ENCODE measurements at regions not wholly inside any gene's neighbourhood (a gene's known extent, or its start where the extent isn't known, plus 50 kb on each side); places are given as distances from the start of the nearest gene placed in this dataset.

DNA sequence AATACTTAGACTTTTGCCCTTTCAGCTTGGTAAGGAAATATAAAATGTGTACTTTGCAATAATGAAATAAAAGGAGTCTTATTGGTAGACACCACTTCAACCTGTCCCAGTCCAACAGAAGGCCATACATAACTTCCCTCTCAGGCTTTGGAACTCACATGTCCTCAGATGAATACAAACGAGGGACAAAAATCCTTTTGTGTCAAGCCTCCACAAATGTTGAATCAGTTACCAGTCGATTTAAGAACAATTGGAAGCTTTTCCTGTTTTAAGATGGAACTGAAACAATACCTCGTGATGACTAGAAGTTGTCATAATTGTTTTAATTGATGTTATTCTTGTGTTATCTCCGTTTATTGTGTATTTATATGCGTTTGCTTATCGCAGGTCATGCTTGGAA, 385.1 kb upstream of the POU3F3 start:
- Histone ChIP-seq H3K27ac (no peak overlapping the region), H3K36me3 (no peaks in the 10 kb centered on the region), H3K27me3 (0 out of 2 replicates have a peak, but pooled peaks cover 8% of the 10 kb centered on the region), H3K9me3 (replicated peaks) (no peaks in the 10 kb centered on the region), H3K4me1 (no peaks in the 10 kb centered on the region), H3K4me3 (no peak overlapping the region)
- DNase-seq = no peak

GRCh38 chr2:104472076-104472475, 381.8 kb upstream of the POU3F3 start:
- H3K27me3 ChIP-seq = 0 out of 2 replicates have a peak, but pooled peaks cover 2% of the 10 kb centered on the region

GRCh38 chr2:104473546-104473945, 380.4 kb upstream of the POU3F3 start:
- Histone ChIP-seq H3K36me3 (no peaks in the 10 kb centered on the region), H3K27me3 (no peaks in the 10 kb centered on the region), H3K4me1 (no peaks in the 10 kb centered on the region), H3K27ac (no peak overlapping the region), H3K4me3 (no peak overlapping the region), H3K9me3 (replicated peaks) (no peaks in the 10 kb centered on the region)
- no peak for DNase-seq

More at GRCh38 chr2:104472076-104472475, 381.8 kb upstream of the POU3F3 start:
- no peaks in the 10 kb centered on the region for H3K9me3 ChIP-seq (replicated peaks)
- no peaks in the 10 kb centered on the region for H3K36me3 ChIP-seq
- DNase-seq = no peak
- H3K27ac ChIP-seq = no peak overlapping the region
- H3K4me3 ChIP-seq = no peak overlapping the region
- H3K4me1 ChIP-seq = no peaks in the 10 kb centered on the region

- H3K4me3 ChIP-seq = no peak overlapping the region
- H3K27me3 ChIP-seq = no peaks in the 10 kb centered on the region
- no peaks in the 10 kb centered on the region for H3K4me1 ChIP-seq
- H3K9me3 ChIP-seq (replicated peaks) = no peaks in the 10 kb centered on the region
- no peak overlapping the region for H3K27ac ChIP-seq
- H3K36me3 ChIP-seq = no peaks in the 10 kb centered on the region
- no peak for DNase-seq
Measured at GRCh38 chr2:104474716-104475115, 379.2 kb upstream of the POU3F3 start.

DNA sequence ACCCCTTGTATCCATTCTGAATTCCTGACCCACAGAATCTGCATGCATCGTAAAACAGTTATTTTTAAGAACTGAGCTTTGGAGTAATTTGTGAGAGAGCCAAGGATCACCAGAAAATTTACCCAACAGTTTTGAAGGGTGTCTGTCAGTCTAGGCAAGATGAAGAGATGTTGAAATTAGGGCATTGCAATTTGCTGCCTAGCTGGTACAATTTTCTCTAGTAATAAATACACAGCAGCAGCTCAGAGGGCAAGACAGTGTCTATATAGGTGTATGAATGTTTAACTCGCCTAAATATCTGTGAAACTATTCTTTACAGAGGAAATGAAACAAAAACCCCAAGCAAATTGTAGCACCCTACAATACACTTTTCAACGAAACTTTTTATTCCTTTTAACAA, 377.8 kb upstream of the POU3F3 start:
- H3K36me3 ChIP-seq = no peaks in the 10 kb centered on the region
- no peaks in the 10 kb centered on the region for H3K9me3 ChIP-seq (replicated peaks)
- DNase-seq = no peak

DNA sequence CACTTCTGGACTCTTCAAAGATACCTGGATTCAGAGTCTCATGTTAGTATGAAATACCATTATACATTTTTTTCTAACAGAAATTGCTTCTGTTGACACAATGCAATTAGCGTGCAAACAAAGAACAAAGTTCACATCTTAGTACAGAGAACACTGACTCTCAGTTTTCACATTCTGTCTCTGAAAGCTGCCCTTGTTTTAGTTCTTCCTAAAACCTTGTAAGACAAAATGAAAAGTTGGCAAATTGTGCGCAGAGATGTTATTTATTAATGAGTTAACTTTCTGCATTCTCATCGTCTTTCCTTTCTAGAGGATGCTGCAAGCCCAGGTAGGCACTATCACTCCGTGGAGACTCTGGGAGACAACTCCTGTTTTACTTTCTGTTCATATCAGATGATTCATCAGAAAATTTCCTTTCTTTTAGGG, 377.3 kb upstream of the POU3F3 start:
- no peak overlapping the region for H3K4me3 ChIP-seq
- no peaks in the 10 kb centered on the region for H3K9me3 ChIP-seq (replicated peaks)
- no peaks in the 10 kb centered on the region for H3K27me3 ChIP-seq
- no peaks in the 10 kb centered on the region for H3K4me1 ChIP-seq
- H3K27ac ChIP-seq = no peak overlapping the region
- DNase-seq = no peak
- no peaks in the 10 kb centered on the region for H3K36me3 ChIP-seq

More for the DNA sequence above, 377.8 kb upstream of the POU3F3 start:
- Histone ChIP-seq H3K4me3 (no peak overlapping the region), H3K27me3 (no peaks in the 10 kb centered on the region), H3K4me1 (no peaks in the 10 kb centered on the region), H3K27ac (no peak overlapping the region)

DNA sequence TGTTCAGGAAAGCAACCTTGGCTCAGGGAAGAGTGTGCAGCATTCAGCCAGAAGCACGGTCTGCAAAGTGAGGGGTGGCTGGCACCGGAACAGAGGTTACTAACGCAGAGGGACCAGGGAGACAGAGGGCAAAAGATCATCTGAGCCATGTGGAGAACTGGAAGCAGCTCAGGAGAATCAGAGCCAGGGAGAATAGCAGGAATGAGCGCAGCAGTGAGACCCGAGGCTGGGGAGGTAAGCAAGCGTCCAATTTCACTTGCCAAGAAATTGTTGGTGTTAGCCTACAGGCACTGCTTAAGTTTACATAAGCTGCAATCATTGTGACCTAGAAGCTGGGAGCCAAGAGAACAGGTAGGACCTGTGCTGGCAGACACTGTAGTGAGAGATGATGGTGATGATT, 372.6 kb upstream of the POU3F3 start:
- no peak overlapping the region for H3K4me3 ChIP-seq
- no peaks in the 10 kb centered on the region for H3K36me3 ChIP-seq
- H3K9me3 ChIP-seq (replicated peaks) = no peaks in the 10 kb centered on the region
- no peak for DNase-seq
- H3K27me3 ChIP-seq = no peaks in the 10 kb centered on the region
- no peaks in the 10 kb centered on the region for H3K4me1 ChIP-seq
- no peak overlapping the region for H3K27ac ChIP-seq

GRCh38 chr2:104487366-104487765, 366.5 kb upstream of the POU3F3 start:
- no peaks in the 10 kb centered on the region for H3K9me3 ChIP-seq (replicated peaks)
- DNase-seq = no peak

DNA sequence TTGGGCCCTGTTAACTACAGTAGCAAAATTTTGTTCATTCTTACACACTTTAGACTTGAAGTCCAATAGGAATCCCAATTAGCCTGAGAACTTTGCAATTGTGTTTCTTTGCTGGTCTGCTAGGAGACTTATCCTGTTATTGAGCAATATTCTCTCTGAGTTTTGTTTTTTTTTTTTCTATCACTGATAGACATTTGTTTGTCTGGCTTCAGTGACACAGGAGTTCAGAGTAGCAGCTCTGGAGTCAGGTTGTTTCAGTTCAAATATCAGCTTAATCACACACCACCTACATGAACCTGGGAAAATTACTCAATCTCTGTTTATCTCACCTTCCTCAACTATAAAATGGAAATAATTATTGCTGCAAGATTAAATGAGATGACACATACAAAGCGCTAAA, 360.2 kb upstream of the POU3F3 start:
- Histone ChIP-seq H3K27me3 (no peaks in the 10 kb centered on the region), H3K36me3 (no peaks in the 10 kb centered on the region), H3K9me3 (replicated peaks) (no peaks in the 10 kb centered on the region), H3K27ac (no peak overlapping the region), H3K4me1 (no peaks in the 10 kb centered on the region), H3K4me3 (no peak overlapping the region)
- no peak for DNase-seq

More at GRCh38 chr2:104487366-104487765, 366.5 kb upstream of the POU3F3 start:
- H3K4me3 ChIP-seq = no peak overlapping the region
- H3K36me3 ChIP-seq = no peaks in the 10 kb centered on the region
- H3K4me1 ChIP-seq = no peaks in the 10 kb centered on the region
- H3K27ac ChIP-seq = no peak overlapping the region
- H3K27me3 ChIP-seq = peaks cover 4% of the 10 kb centered on the region; the same call in 1 of the 2 replicates

GRCh38 chr2:104501342-104501741, 352.6 kb upstream of the POU3F3 start:
- H3K4me1 ChIP-seq = no peaks in the 10 kb centered on the region
- H3K9me3 ChIP-seq (replicated peaks) = no peaks in the 10 kb centered on the region
- H3K27ac ChIP-seq = no peak overlapping the region
- H3K4me3 ChIP-seq = no peak overlapping the region
- H3K27me3 ChIP-seq = no peaks in the 10 kb centered on the region
- no peak for DNase-seq
- H3K36me3 ChIP-seq = no peaks in the 10 kb centered on the region

DNA sequence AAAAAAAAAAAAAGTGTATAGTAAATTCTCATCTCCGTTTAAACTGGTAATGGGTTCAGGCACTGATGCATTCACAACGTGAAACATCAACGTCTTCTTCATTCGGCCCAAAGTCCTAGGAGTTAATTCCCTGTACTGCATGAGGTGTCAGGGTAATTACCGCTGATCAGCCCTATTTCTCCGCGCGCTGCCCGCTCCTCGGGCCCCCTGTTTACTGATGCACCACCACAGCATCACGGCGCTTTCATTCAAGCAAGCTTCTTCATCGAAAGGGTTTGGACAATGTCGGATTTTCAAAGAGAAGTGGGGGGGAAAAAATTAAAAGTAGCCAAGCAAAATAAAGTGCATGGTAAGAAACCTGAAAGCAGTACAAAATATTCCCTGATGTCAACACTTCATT, 352.0 kb upstream of the POU3F3 start:
- Histone ChIP-seq H3K27ac (no peak overlapping the region), H3K4me1 (no peaks in the 10 kb centered on the region), H3K4me3 (no peak overlapping the region)

GRCh38 chr2:104502901-104503300, 351.0 kb upstream of the POU3F3 start:
- no peak overlapping the region for H3K4me3 ChIP-seq
- H3K9me3 ChIP-seq (replicated peaks) = no peaks in the 10 kb centered on the region
- no peak for DNase-seq
- no peaks in the 10 kb centered on the region for H3K27me3 ChIP-seq
- no peak overlapping the region for H3K27ac ChIP-seq
- no peaks in the 10 kb centered on the region for H3K4me1 ChIP-seq
- H3K36me3 ChIP-seq = no peaks in the 10 kb centered on the region

More for the DNA sequence above, 352.0 kb upstream of the POU3F3 start:
- DNase-seq = no peak
- no peaks in the 10 kb centered on the region for H3K27me3 ChIP-seq
- no peaks in the 10 kb centered on the region for H3K9me3 ChIP-seq (replicated peaks)
- H3K36me3 ChIP-seq = no peaks in the 10 kb centered on the region

GRCh38 chr2:104504331-104505073, 349.4 kb upstream of the POU3F3 start:
- DNase-seq = no peak

GRCh38 chr2:104518256-104518655, 335.7 kb upstream of the POU3F3 start:
- Histone ChIP-seq H3K4me1 (no peaks in the 10 kb centered on the region), H3K9me3 (replicated peaks) (no peaks in the 10 kb centered on the region), H3K27me3 (no peaks in the 10 kb centered on the region)

More at GRCh38 chr2:104504331-104505073, 349.4 kb upstream of the POU3F3 start:
- H3K9me3 ChIP-seq (replicated peaks) = no peaks in the 10 kb centered on the region
- H3K27me3 ChIP-seq = no peaks in the 10 kb centered on the region
- H3K36me3 ChIP-seq = no peaks in the 10 kb centered on the region
- no peaks in the 10 kb centered on the region for H3K4me1 ChIP-seq
- no peak overlapping the region for H3K27ac ChIP-seq
- no peak overlapping the region for H3K4me3 ChIP-seq

GRCh38 chr2:104521247-104521646, 332.7 kb upstream of the POU3F3 start:
- DNase-seq = peak in 1 of 2 experiments; percentile 21
- H3K27ac ChIP-seq = no peak overlapping the region
- H3K27me3 ChIP-seq = no peaks in the 10 kb centered on the region
- no peak overlapping the region for H3K4me3 ChIP-seq
- no peaks in the 10 kb centered on the region for H3K9me3 ChIP-seq (replicated peaks)
- H3K36me3 ChIP-seq = no peaks in the 10 kb centered on the region
- no peaks in the 10 kb centered on the region for H3K4me1 ChIP-seq

More at GRCh38 chr2:104518256-104518655, 335.7 kb upstream of the POU3F3 start:
- DNase-seq = no peak
- H3K36me3 ChIP-seq = no peaks in the 10 kb centered on the region
- no peak overlapping the region for H3K4me3 ChIP-seq
- H3K27ac ChIP-seq = no peak overlapping the region

DNA sequence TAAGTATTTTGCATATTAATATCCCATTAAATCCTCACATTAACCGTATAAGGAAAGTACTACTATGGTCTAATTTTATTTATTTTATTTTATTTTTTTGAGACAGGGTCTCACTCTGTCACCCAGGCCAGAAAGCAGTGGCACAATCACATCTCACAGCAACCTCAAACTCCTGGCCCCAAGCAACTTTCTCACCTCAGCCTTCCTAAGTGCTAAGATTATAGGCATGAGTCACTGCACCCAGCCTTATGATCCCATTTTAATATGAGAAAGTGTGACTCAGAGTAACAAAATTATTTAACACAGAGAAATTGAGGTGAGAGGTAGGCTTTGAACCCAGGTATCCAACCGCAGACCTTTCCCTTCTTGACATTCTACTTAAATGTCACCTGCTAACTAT, 330.0 kb upstream of the POU3F3 start:
- Histone ChIP-seq H3K27ac (no peak overlapping the region), H3K27me3 (0 out of 2 replicates have a peak, but pooled peaks cover 3% of the 10 kb centered on the region), H3K4me3 (no peak overlapping the region), H3K4me1 (no peaks in the 10 kb centered on the region), H3K9me3 (replicated peaks) (no peaks in the 10 kb centered on the region), H3K36me3 (no peaks in the 10 kb centered on the region)
- DNase-seq = no peak
